Memory B cell (primary cell): ENCODE measurements at regions not wholly inside any gene's neighbourhood (a gene's known extent, or its start where the extent isn't known, plus 50 kb on each side); places are given as distances from the start of the nearest gene placed in this dataset.

ENCODE experiments used
- ATAC-seq: fragments of 150-1000 bp; cut with Tn5 transposase; 2 replicates; pipeline ENCODE4 v1.10.0; 2021; ENCODE audit warnings: low read depth, mild to moderate bottlenecking, moderate library complexity
- DNase-seq, 2 donors: peaks; one replicate each; pipeline ENCODE4 v3.0.0; 2022; ENCODE audit warnings: low spot score in 2 of 2
- H3K27ac Mint-ChIP-seq: one replicate; pipeline ENCODE4 v1.8.0; 2022; ENCODE audit warnings: mild to moderate bottlenecking, moderate library complexity, mixed read lengths
- H3K27me3 Mint-ChIP-seq: one replicate; pipeline ENCODE4 v1.8.0; 2022; ENCODE audit warnings: mixed read lengths
- H3K36me3 Mint-ChIP-seq: one replicate; pipeline ENCODE4 v1.8.0; 2022; ENCODE audit warnings: mild to moderate bottlenecking, mixed read lengths
- H3K4me1 Mint-ChIP-seq: one replicate; pipeline ENCODE4 v1.8.0; 2022; ENCODE audit warnings: mixed read lengths
- H3K4me3 Mint-ChIP-seq: one replicate; pipeline ENCODE4 v1.8.0; 2022; ENCODE audit warnings: mild to moderate bottlenecking, moderate library complexity, mixed read lengths
- H3K9me3 Mint-ChIP-seq: one replicate; pipeline ENCODE4 v1.8.0; 2022; ENCODE audit warnings: mixed read lengths

DNA sequence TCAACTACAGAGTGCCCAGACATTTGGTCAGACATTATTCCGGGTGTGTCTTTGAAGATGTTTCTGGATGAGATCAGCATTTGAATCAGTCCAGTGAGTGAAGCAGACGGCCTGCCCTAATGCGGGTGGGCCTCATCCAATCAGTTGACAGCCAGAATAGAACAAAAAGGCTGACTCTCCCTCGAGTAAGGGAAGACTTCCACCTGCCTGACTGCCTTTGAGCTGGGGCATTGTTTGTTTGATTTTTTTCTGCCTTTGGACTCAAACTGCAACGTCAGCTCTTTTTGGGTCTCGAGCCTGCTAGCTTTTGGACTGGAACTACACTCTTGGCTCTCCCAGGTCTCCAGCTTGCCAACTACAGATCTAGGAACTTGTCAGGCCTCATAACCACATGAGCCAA is 111.7 kb upstream of the AGAP1 start:
- H3K9me3 Mint-ChIP-seq: peaks cover 2% of the 10 kb centered on the region
- H3K4me1 Mint-ChIP-seq: no peaks in the 10 kb centered on the region
- H3K36me3 Mint-ChIP-seq: no peaks in the 10 kb centered on the region
- peaks cover 7% of the 10 kb centered on the region for H3K27me3 Mint-ChIP-seq
- DNase-seq (no peak), ATAC-seq (no peak)
- H3K27ac Mint-ChIP-seq: no peak overlapping the region
- H3K4me3 Mint-ChIP-seq: no peak overlapping the region

- Mint-ChIP-seq H3K4me1 (no peaks in the 10 kb centered on the region), H3K27me3 (peaks cover 8% of the 10 kb centered on the region), H3K4me3 (no peak overlapping the region), H3K9me3 (peaks cover 2% of the 10 kb centered on the region), H3K36me3 (peaks cover 2% of the 10 kb centered on the region), H3K27ac (no peak overlapping the region)
- no peak for ATAC-seq
- no peak for DNase-seq
Observed at GRCh38 chr2:235382601-235383000, 111.2 kb upstream of the AGAP1 start.

DNA sequence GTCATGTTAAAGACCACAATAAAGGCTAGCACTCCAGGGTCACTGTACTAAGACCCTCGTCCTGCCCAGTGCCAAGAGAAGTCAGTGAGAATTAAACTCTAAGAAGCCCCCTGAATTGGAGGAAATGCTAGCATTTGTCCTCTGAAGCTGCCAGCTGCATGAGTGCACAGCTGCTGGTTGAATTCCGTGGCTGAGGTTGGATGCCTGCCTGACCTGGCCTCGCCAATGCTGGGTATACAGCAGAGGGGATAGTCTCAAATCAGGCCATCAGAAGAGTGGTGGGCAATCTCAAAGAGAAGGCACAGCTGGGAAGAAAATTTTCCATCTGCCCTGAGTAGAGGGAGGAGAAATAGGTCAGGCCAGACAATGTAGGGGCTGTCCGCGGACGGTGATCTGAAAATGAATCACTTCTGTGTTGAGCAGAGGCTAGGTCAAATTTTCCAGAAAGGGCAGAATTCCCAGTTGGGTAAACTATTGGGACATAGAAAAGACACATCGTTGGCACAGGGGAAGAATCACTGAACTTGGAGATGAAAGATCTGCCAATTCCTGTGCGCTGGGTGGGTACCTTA is 110.5 kb upstream of the AGAP1 start:
- Mint-ChIP-seq H3K4me1 (no peaks in the 10 kb centered on the region), H3K36me3 (peaks cover 2% of the 10 kb centered on the region), H3K27me3 (peaks cover 3% of the 10 kb centered on the region), H3K27ac (no peak overlapping the region), H3K4me3 (no peak overlapping the region), H3K9me3 (peaks cover 2% of the 10 kb centered on the region)
- DNase-seq (no peak), ATAC-seq (no peak)

DNA sequence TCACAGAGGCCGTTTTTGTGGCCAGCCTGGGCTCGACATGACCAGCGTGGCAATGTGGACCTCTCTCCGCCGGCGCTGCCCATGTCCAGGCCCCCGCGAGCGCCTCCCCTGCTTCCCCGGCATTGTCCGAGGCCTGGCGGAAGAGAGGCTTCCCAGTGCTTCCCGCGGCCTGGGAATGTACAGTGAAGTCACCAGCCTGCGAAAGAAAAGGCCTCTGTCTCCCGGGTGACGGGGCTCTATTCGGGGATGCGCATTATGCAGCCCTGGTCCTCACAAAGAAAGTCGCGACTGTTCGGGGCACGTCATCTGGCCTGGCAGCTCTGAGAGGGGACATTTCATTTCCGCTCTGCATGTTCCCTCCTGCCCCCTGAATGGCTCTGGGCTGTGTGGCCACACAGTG is 109.2 kb upstream of the AGAP1 start:
- Mint-ChIP-seq H3K36me3 (peaks cover 2% of the 10 kb centered on the region), H3K4me3 (no peak overlapping the region), H3K27ac (no peak overlapping the region), H3K27me3 (peaks cover 1% of the 10 kb centered on the region), H3K9me3 (peaks cover 2% of the 10 kb centered on the region), H3K4me1 (no peaks in the 10 kb centered on the region)
- DNase-seq (no peak), ATAC-seq (no peak)

DNA sequence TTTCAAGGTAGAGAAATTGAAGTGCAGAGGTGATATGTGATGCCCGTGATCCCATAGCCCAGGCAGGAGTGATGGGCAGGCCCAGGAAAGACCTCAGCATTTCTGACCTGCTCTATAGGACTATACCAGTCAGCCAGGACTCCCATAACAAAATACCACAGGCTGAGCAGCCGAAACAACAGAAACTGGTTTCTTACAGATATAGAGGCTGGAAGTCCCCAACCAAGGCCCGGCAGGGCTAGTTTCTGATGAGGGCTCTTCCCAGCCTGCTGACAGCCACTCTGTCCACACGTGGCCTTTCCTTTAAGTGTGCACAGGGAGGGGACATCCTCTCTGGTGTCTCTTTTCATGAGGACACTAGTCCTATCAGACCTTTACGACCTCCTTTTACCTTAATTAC is 104.2 kb upstream of the AGAP1 start:
- no peaks in the 10 kb centered on the region for H3K4me1 Mint-ChIP-seq
- no peak overlapping the region for H3K4me3 Mint-ChIP-seq
- DNase-seq (no peak), ATAC-seq (no peak)
- H3K36me3 Mint-ChIP-seq: peaks cover 4% of the 10 kb centered on the region
- no peak overlapping the region for H3K27ac Mint-ChIP-seq
- peaks cover 5% of the 10 kb centered on the region for H3K9me3 Mint-ChIP-seq
- peaks cover 4% of the 10 kb centered on the region for H3K27me3 Mint-ChIP-seq

DNA sequence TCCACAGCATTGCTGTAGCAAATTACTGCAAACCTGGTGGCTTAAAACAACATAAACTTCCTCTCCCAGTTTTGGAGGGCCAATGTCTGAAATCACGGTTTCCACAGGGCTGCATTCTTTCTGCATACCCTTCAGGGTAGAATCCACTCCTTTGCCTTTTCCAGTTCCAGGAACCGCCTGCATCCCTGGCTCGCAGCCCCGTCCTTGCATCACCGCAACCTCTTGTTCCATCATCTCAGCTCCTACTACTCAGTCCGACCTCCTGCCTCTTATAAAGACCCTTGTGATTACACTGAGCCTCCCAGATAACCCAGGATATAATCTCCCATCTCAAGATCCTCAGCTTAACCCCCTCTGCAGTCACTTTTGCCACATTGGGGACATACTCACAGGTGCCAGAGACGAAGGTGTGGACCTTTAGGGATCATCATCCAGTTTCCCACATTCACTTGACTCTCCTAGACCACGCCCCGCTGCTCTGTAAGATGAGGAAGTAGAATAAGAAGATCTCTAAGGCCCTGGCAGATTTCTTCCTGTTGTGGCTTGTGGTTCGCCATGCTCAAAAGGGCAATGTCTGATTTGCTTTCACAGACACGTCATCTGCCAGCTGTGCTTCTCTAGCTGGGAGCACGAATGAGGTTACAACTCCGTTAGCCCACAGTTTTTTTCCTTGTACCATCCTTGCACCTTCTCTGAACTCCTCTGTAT is 103.6 kb upstream of the AGAP1 start:
- no peaks in the 10 kb centered on the region for H3K4me1 Mint-ChIP-seq
- H3K27me3 Mint-ChIP-seq: peaks cover 6% of the 10 kb centered on the region
- no peak overlapping the region for H3K27ac Mint-ChIP-seq
- ATAC-seq: peak; percentile 34
- H3K36me3 Mint-ChIP-seq: peaks cover 4% of the 10 kb centered on the region
- H3K9me3 Mint-ChIP-seq: peaks cover 6% of the 10 kb centered on the region
- no peak for DNase-seq
- no peak overlapping the region for H3K4me3 Mint-ChIP-seq

GRCh38 chr2:235390816-235391194 is 103.0 kb upstream of the AGAP1 start:
- H3K36me3 Mint-ChIP-seq: peaks cover 4% of the 10 kb centered on the region
- ATAC-seq: no peak
- peaks cover 8% of the 10 kb centered on the region for H3K27me3 Mint-ChIP-seq
- no peak overlapping the region for H3K27ac Mint-ChIP-seq
- no peak for DNase-seq
- no peak overlapping the region for H3K4me3 Mint-ChIP-seq
- H3K4me1 Mint-ChIP-seq: no peaks in the 10 kb centered on the region
- H3K9me3 Mint-ChIP-seq: peaks cover 8% of the 10 kb centered on the region

DNA sequence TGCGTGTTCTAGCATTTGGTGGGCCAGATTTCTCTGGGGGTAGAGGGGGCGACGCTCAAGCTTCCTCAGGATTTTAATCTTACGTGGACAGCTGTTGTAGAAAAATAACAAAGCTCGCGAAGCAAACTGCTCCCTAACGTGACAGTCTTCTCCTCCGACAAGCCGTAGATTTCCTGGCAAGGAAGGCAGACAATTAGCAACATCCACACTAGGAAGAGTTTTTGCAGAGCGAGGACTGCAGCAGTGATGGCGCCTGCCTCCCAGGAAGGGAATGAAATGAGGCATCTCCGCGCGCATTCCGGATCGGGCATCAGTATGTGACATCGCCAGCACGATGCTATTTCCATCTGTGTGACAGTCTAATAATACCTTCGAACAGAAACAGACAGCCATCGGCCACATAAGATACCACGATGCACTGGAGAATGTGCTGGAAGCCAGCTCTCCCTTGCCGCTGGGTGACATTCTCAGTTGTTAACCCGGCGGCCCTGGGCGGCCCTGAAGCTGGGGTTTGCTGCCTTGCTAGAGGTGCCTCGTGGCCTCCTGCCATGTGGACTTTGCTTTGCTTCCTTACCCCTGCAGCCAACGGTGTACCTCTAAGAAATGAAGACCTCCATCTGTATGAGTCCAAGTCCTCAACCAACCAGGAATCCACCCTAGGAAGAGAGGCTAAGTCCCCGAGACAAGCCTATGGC is 101.8 kb upstream of the AGAP1 start:
- H3K27ac Mint-ChIP-seq: no peak overlapping the region
- peaks cover 8% of the 10 kb centered on the region for H3K27me3 Mint-ChIP-seq
- DNase-seq: no peak
- peaks cover 4% of the 10 kb centered on the region for H3K36me3 Mint-ChIP-seq
- no peak overlapping the region for H3K4me3 Mint-ChIP-seq
- no peaks in the 10 kb centered on the region for H3K4me1 Mint-ChIP-seq
- no peak for ATAC-seq
- H3K9me3 Mint-ChIP-seq: peaks cover 7% of the 10 kb centered on the region

DNA sequence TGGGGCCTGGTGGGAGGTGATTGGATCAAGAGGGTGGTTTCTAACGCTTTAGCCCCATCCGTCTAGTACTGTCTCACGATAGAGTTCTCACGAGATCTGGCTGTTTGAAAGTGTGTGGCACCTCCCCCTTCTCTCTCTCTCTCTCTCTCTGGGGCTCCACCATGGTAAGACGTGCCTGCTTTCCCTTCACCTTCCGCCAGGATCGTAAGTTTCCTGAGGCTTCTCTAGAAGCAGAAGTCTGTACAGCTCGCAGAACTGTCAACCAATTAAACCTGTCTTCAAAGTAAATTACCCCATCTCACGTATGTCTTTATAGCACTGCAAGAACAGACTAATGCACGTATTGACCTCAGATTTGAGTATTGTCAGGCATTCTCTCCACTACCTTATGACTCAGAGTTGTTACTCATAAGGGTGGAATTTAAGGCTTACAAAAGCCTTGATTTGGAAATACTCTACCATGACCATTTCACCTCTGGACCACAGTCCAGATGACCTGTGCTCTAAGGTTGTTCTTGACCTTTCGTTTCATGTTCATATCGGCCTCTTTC is 99.5 kb upstream of the AGAP1 start:
- Mint-ChIP-seq H3K27me3 (peaks cover 6% of the 10 kb centered on the region), H3K27ac (no peak overlapping the region), H3K4me1 (no peaks in the 10 kb centered on the region), H3K36me3 (peaks cover 2% of the 10 kb centered on the region), H3K4me3 (no peak overlapping the region), H3K9me3 (peaks cover 10% of the 10 kb centered on the region)
- DNase-seq (no peak), ATAC-seq (no peak)

GRCh38 chr2:235396071-235396846 is 97.6 kb upstream of the AGAP1 start:
- Mint-ChIP-seq H3K27ac (no peak overlapping the region), H3K4me1 (no peaks in the 10 kb centered on the region), H3K4me3 (no peak overlapping the region), H3K27me3 (peaks cover 6% of the 10 kb centered on the region), H3K36me3 (peaks cover 4% of the 10 kb centered on the region), H3K9me3 (peaks cover 12% of the 10 kb centered on the region)
- ATAC-seq: no peak
- no peak for DNase-seq

GRCh38 chr2:235398321-235398720 is 95.5 kb upstream of the AGAP1 start:
- ATAC-seq (no peak), DNase-seq (no peak)
- H3K27ac Mint-ChIP-seq: no peak overlapping the region
- H3K36me3 Mint-ChIP-seq: peaks cover 4% of the 10 kb centered on the region
- peaks cover 13% of the 10 kb centered on the region for H3K9me3 Mint-ChIP-seq
- no peaks in the 10 kb centered on the region for H3K4me1 Mint-ChIP-seq
- H3K27me3 Mint-ChIP-seq: peaks cover 6% of the 10 kb centered on the region
- H3K4me3 Mint-ChIP-seq: no peak overlapping the region

GRCh38 chr2:235399895-235400294 is 93.9 kb upstream of the AGAP1 start:
- Mint-ChIP-seq H3K27ac (no peak overlapping the region), H3K27me3 (peaks cover 4% of the 10 kb centered on the region), H3K9me3 (peaks cover 11% of the 10 kb centered on the region), H3K4me1 (no peaks in the 10 kb centered on the region), H3K4me3 (no peak overlapping the region), H3K36me3 (peaks cover 2% of the 10 kb centered on the region)
- no peak for DNase-seq
- ATAC-seq: no peak

GRCh38 chr2:235402422-235402821 is 91.4 kb upstream of the AGAP1 start:
- ATAC-seq (no peak), DNase-seq (no peak)
- peaks cover 2% of the 10 kb centered on the region for H3K27me3 Mint-ChIP-seq
- H3K36me3 Mint-ChIP-seq: peaks cover 2% of the 10 kb centered on the region
- H3K4me1 Mint-ChIP-seq: no peaks in the 10 kb centered on the region
- H3K9me3 Mint-ChIP-seq: peaks cover 7% of the 10 kb centered on the region
- H3K27ac Mint-ChIP-seq: no peak overlapping the region
- no peak overlapping the region for H3K4me3 Mint-ChIP-seq
